A549 (cell line): ENCODE measurements at regions not wholly inside any gene's neighbourhood (a gene's known extent, or its start where the extent isn't known, plus 50 kb on each side); places are given as distances from the start of the nearest gene placed in this dataset.

Source experiments
- ATAC-seq, 2 experiments: fragments of 200-7000 bp in 1 of 2; fragments of >200 bp in 1 of 2; cut with Nextera tagmentation in 1 of 2; cut with Tn5 transposase in 1 of 2; 3 replicates each; pipeline versions ENCODE4 v1.8.0 to v1.9.1; 2018 to 2020; ENCODE audit warnings: mild to moderate bottlenecking in 1 of 2, moderate library complexity in 1 of 2
- CTCF ChIA-PET: fragments of 300-600 bp; sonication (Branson Sonifier 250); formaldehyde crosslinking; extraction: SDS; loops from one replicate; lab custom pipeline; 2021; ENCODE audit warnings: antibody characterized with exemption, inconsistent platforms; lab: Yijun Ruan, JAX
- POLR2A ChIA-PET: fragments of 350-600 bp; formaldehyde crosslinking; extraction: SDS; loops from one replicate; lab custom pipeline; 2021; ENCODE audit warnings: antibody characterized with exemption, inconsistent platforms; lab: Yijun Ruan, JAX
- DNase-seq, 2 experiments: peaks; one replicate each; pipeline versions ENCODE4 v3.0.0 to v3.0.0-alpha.2; 2011 to 2016; ENCODE audit warnings: low read depth in 1 of 2, low spot score in 1 of 2
- FAIRE-seq: peaks from 2 replicates; lab custom pipeline; 2011; peaks lifted over from hg19 to GRCh38; lab: Jason Lieb, UNC
- H3K27ac ChIP-seq, 2 experiments: fragments of >200 bp; sonication (Bioruptor Twin); formaldehyde crosslinking; 3 replicates each; pipeline ENCODE4 v1.5.1; 2016 to 2017
- H3K4me1 ChIP-seq: fragments of >200 bp; sonication (Bioruptor Twin); formaldehyde crosslinking; 3 replicates; pipeline ENCODE4 v1.6.1; 2016
- H3K4me2 ChIP-seq: fragments of >200 bp; sonication (Bioruptor Twin); formaldehyde crosslinking; 3 replicates; pipeline ENCODE4 v1.6.1; 2016
- H3K4me3 ChIP-seq: fragments of >200 bp; sonication (Bioruptor Twin); formaldehyde crosslinking; 3 replicates; pipeline ENCODE4 v1.5.1; 2016
- H3K9me3 ChIP-seq: fragments of >200 bp; sonication (Bioruptor Twin); formaldehyde crosslinking; 3 replicates; pipeline ENCODE4 v1.6.1; 2016
- CBX2 ChIP-seq: fragments of 200-600 bp; sonication (generic); IDR thresholded peaks from 2 replicates; pipeline ENCODE4 v1.6.1; 2016; ENCODE audit warnings: low read depth, mild to moderate bottlenecking, borderline replicate concordance
- CHD4 ChIP-seq: fragments of 200-600 bp; sonication (generic); IDR thresholded peaks from 2 replicates; pipeline ENCODE4 v1.6.1; 2016; ENCODE audit warnings: antibody characterized with exemption, mild to moderate bottlenecking, borderline replicate concordance
- CTCF ChIP-seq: fragments of >200 bp; sonication (Bioruptor Twin); formaldehyde crosslinking; IDR thresholded peaks from 3 replicates; pipeline ENCODE4 v1.5.1; 2016
- EHF ChIP-seq: fragments of 250-450 bp; sonication (Bioruptor Pico); IDR thresholded peaks from 2 replicates; pipeline ENCODE4 v1.5.0; 2020; ENCODE audit warnings: mild to moderate bottlenecking
- EP300 ChIP-seq, 2 experiments: fragments of >200 bp; sonication (Bioruptor Twin); formaldehyde crosslinking; IDR thresholded peaks; 2 replicates in 1 of 2; 3 replicates in 1 of 2; pipeline ENCODE4 v1.6.1; 2016 to 2017
- FOSL2 ChIP-seq, 2 experiments: fragments of 450-650 bp in 1 of 2; fragments of >200 bp in 1 of 2; sonication (Bioruptor Twin) in 1 of 2; formaldehyde crosslinking; IDR thresholded peaks; 2 replicates each; pipeline versions ENCODE4 v1.5.0 to v1.6.1; 2016 to 2020; ENCODE audit warnings: mild to moderate bottlenecking in 1 of 2, moderate library complexity in 1 of 2
- FOXS1 ChIP-seq: fragments of 250-450 bp; sonication (Bioruptor Pico); IDR thresholded peaks from 2 replicates; pipeline ENCODE4 v1.5.0; 2020; ENCODE audit warnings: mild to moderate bottlenecking, moderate library complexity
- HDAC2 ChIP-seq: fragments of 200-600 bp; sonication (generic); IDR thresholded peaks from 2 replicates; pipeline ENCODE4 v1.6.1; 2016
- HOXA7 ChIP-seq: fragments of 250-450 bp; sonication (Bioruptor Pico); IDR thresholded peaks from 2 replicates; pipeline ENCODE4 v1.5.0; 2020; ENCODE audit warnings: mild to moderate bottlenecking, moderate library complexity
- HOXB5 ChIP-seq: fragments of 250-450 bp; sonication (Bioruptor Pico); IDR thresholded peaks from 2 replicates; pipeline ENCODE4 v1.5.0; 2020; ENCODE audit warnings: mild to moderate bottlenecking, moderate library complexity
- JUN ChIP-seq, 2 experiments: fragments of >200 bp; sonication (Bioruptor Twin); formaldehyde crosslinking; IDR thresholded peaks; 2 replicates in 1 of 2; 3 replicates in 1 of 2; pipeline ENCODE4 v1.6.1; 2016 to 2017
- KDM1A ChIP-seq: fragments of 200-600 bp; sonication (generic); IDR thresholded peaks from 2 replicates; pipeline ENCODE4 v1.6.1; 2016; ENCODE audit warnings: low read depth, mild to moderate bottlenecking
- PHF8 ChIP-seq: fragments of 200-600 bp; sonication (generic); IDR thresholded peaks from 2 replicates; pipeline ENCODE4 v1.6.1; 2016; ENCODE audit warnings: low read depth, mild to moderate bottlenecking, antibody characterized with exemption, moderate library complexity, borderline replicate concordance
- RAD21 ChIP-seq, 2 experiments: fragments of >200 bp in 1 of 2; sonication (Bioruptor Twin) in 1 of 2; formaldehyde crosslinking in 1 of 2; IDR thresholded peaks in 1 of 2; conservative IDR thresholded peaks in 1 of 2; 2 replicates in 1 of 2; 3 replicates in 1 of 2; pipeline ENCODE4 v1.6.1; 2012 to 2018; ENCODE audit warnings: inconsistent platforms in 1 of 2
- RARB ChIP-seq: fragments of 250-450 bp; sonication (Bioruptor Pico); IDR thresholded peaks from 2 replicates; pipeline ENCODE4 v1.8.0; 2021; ENCODE audit warnings: mild to moderate bottlenecking, moderate library complexity
- RCOR1 ChIP-seq: fragments of 150-350 bp; IDR thresholded peaks from 2 replicates; pipeline ENCODE4 v1.6.1; 2014; ENCODE audit warnings: antibody characterized with exemption, low read length, low read depth
- RNF2 ChIP-seq: fragments of 200-600 bp; sonication (generic); IDR thresholded peaks from 2 replicates; pipeline ENCODE4 v1.6.1; 2016; ENCODE audit warnings: low read depth, mild to moderate bottlenecking, antibody characterized with exemption, moderate library complexity, borderline replicate concordance
- TFCP2L1 ChIP-seq: fragments of 250-450 bp; sonication (Bioruptor Pico); IDR thresholded peaks from 2 replicates; pipeline ENCODE4 v1.5.0; 2021; ENCODE audit warnings: mild to moderate bottlenecking
- USF2 ChIP-seq: fragments of 450-650 bp; IDR thresholded peaks from 2 replicates; pipeline ENCODE4 v1.6.1; 2014; ENCODE audit warnings: antibody characterized with exemption
- ZSCAN20 ChIP-seq: fragments of 250-450 bp; sonication (Bioruptor Pico); IDR thresholded peaks from 2 replicates; pipeline ENCODE4 v1.8.0; 2022; ENCODE audit warnings: mild to moderate bottlenecking, moderate library complexity
- WGBS: methylation state at CpG from one replicate; pipeline ENCODE4 v1.1.6; 2017; ENCODE audit errors: missing lambda C conversion rate; 5-methylcytosine and 5-hydroxymethylcytosine counted together
- TF ChIP-seq, protein P1 (sequence below): fragments of >200 bp; sonication (Bioruptor Twin); formaldehyde crosslinking; IDR thresholded peaks from 2 replicates; pipeline ENCODE4 v1.6.1; 2016
- TF ChIP-seq, protein P2 (sequence below): fragments of >200 bp; sonication (Bioruptor Twin); formaldehyde crosslinking; IDR thresholded peaks from 3 replicates; pipeline ENCODE4 v1.6.1; 2016
- TF ChIP-seq, protein P3 (sequence below): IDR thresholded peaks from 2 replicates; pipeline ENCODE4 v1.6.1; 2012
- TF ChIP-seq, protein P4 (sequence below): fragments of 250-450 bp; sonication (Bioruptor Pico); IDR thresholded peaks from 2 replicates; pipeline ENCODE4 v1.5.0; 2020; ENCODE audit warnings: low read depth, mild to moderate bottlenecking, moderate library complexity
- TF ChIP-seq, protein P5 (sequence below): fragments of 150-350 bp; IDR thresholded peaks from 2 replicates; pipeline ENCODE4 v1.6.1; 2014; ENCODE audit warnings: low read depth, mild to moderate bottlenecking, low read length

DNA sequence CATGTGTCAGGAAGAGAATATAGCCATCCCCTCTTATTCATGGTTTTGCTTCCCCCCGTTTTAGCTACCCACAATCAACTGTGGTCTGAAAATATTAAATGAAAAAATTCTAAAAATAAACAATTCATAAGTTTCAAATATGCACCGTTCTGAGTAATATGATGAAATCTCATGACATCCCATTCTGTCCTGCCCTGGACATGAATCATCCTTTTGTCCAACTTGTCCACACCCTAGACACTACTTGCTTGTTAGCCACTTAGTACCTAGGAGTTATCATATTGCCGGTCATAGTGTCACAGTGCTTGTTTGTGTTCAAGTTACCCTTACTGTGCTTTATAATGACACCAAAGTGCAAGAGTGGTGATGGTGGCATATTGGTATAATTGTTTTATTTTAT, 113.5 kb downstream of the CAAP1 start:
- Histone ChIP-seq H3K9me3 (no peaks in the 10 kb centered on the region), H3K4me3 (no peak overlapping the region), H3K4me2 (peak overlapping the region; percentile 44; the same call in 2 of the 3 replicates), H3K27ac (peak overlapping the region in 1 of 2 experiments; percentile 48; a peak in 3 of 6 replicates), H3K4me1 (no peaks in the 10 kb centered on the region)
- TF ChIP-seq ZSCAN20 (CRISPR knock-in tag) (no peak), USF2 (no peak), RARB (CRISPR knock-in tag) (no peak), PHF8 (no peak), KDM1A (no peak), CHD4 (no peak)
- TF ChIP-seq, protein P1, sequence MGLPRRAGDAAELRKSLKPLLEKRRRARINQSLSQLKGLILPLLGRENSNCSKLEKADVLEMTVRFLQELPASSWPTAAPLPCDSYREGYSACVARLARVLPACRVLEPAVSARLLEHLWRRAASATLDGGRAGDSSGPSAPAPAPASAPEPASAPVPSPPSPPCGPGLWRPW: no peak
- ATAC-seq (peak in 1 of 2 experiments; percentile 83; a peak in 2 of 6 replicates), DNase-seq (peak in 1 of 2 experiments; percentile 28), FAIRE-seq (no peak)
- POLR2A ChIA-PET: no interaction called here
- CTCF ChIA-PET: no interaction called here
- WGBS: 20% methylated on average over 3 of the region's 3 CpGs

DNA sequence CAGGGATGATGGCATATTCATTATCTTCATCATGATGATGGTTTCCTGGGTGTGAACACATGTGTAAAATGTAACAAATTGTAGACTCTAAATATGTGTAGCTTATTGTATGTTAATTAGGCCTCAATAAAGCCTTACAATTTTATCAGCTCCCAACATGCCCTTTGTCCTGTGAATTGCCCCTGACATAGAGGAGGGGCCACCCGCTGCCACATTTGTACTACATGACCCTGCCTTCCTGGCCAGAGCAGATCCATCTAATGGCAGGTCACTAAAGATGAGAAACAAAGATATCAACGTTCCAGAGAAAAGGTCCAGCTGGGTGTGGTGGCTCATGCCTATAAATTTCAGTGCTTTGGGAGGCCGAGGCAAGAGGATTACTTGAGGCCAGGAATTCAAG, 117.2 kb downstream of the CAAP1 start:
- FAIRE-seq: no peak
- no peak for ATAC-seq
- TF ChIP-seq EP300 (IDR thresholded peaks at IDR 0.05): no peak
- TF ChIP-seq, protein P2, sequence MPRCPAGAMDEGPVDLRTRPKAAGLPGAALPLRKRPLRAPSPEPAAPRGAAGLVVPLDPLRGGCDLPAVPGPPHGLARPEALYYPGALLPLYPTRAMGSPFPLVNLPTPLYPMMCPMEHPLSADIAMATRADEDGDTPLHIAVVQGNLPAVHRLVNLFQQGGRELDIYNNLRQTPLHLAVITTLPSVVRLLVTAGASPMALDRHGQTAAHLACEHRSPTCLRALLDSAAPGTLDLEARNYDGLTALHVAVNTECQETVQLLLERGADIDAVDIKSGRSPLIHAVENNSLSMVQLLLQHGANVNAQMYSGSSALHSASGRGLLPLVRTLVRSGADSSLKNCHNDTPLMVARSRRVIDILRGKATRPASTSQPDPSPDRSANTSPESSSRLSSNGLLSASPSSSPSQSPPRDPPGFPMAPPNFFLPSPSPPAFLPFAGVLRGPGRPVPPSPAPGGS: no peak
- TF ChIP-seq RCOR1: no peak
- no peak for TF ChIP-seq CBX2
- TF ChIP-seq RNF2: no peak
- TF ChIP-seq, protein P3, sequence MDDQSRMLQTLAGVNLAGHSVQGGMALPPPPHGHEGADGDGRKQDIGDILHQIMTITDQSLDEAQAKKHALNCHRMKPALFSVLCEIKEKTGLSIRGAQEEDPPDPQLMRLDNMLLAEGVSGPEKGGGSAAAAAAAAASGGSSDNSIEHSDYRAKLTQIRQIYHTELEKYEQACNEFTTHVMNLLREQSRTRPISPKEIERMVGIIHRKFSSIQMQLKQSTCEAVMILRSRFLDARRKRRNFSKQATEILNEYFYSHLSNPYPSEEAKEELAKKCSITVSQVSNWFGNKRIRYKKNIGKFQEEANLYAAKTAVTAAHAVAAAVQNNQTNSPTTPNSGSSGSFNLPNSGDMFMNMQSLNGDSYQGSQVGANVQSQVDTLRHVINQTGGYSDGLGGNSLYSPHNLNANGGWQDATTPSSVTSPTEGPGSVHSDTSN: no peak
- TF ChIP-seq, protein P4, sequence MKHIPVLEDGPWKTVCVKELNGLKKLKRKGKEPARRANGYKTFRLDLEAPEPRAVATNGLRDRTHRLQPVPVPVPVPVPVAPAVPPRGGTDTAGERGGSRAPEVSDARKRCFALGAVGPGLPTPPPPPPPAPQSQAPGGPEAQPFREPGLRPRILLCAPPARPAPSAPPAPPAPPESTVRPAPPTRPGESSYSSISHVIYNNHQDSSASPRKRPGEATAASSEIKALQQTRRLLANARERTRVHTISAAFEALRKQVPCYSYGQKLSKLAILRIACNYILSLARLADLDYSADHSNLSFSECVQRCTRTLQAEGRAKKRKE: no peak
- TF ChIP-seq HDAC2: no peak

DNA sequence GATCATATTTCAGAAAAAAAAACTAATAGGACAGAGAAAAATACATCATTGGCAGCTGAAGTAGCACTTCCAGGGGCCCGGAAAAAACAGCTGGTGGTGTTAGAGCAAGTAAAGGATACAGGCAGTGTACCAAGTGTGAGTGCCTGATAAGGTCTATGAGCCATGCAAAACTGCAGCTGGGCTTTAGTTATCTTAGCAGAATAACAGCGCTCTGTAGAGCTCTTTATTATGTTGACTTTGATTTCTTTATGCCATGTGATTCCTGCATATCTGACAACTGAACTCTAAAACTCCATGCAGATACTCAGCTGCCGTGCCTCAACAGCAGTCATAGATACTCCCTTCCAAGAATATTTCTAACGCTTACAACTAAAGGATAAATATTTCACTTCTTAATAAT, 119.5 kb downstream of the CAAP1 start:
- no peak overlapping the region for H3K4me3 ChIP-seq
- 68% methylated on average over 4 of the region's 4 CpGs for WGBS
- POLR2A ChIA-PET: no interaction called here
- CTCF ChIA-PET: no interaction called here
- no peaks in the 10 kb centered on the region for H3K9me3 ChIP-seq
- DNase-seq (no peak), ATAC-seq (no peak), FAIRE-seq (no peak)
- H3K4me2 ChIP-seq: no peak overlapping the region
- H3K4me1 ChIP-seq: no peaks in the 10 kb centered on the region
- H3K27ac ChIP-seq: no peak overlapping the region
- no peak for TF ChIP-seq EHF (CRISPR knock-in tag)
- no peak for TF ChIP-seq HOXA7
- TF ChIP-seq JUN (IDR thresholded peaks at IDR 0.05): no peak
- TF ChIP-seq CTCF: no peak
- TF ChIP-seq FOXS1 (CRISPR knock-in tag): no peak
- no peak for TF ChIP-seq RAD21 (conservative IDR thresholded peaks at IDR 0.05 in 1 of 2, IDR thresholded peaks at IDR 0.05 in 1 of 2)
- no peak for TF ChIP-seq CBX2
- no peak for TF ChIP-seq TFCP2L1
- TF ChIP-seq, protein P1: no peak
- TF ChIP-seq, protein P5, sequence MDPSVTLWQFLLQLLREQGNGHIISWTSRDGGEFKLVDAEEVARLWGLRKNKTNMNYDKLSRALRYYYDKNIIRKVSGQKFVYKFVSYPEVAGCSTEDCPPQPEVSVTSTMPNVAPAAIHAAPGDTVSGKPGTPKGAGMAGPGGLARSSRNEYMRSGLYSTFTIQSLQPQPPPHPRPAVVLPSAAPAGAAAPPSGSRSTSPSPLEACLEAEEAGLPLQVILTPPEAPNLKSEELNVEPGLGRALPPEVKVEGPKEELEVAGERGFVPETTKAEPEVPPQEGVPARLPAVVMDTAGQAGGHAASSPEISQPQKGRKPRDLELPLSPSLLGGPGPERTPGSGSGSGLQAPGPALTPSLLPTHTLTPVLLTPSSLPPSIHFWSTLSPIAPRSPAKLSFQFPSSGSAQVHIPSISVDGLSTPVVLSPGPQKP: no peak
- TF ChIP-seq ZSCAN20 (CRISPR knock-in tag): no peak
- TF ChIP-seq FOSL2 (IDR thresholded peaks at IDR 0.05): no peak
- no peak for TF ChIP-seq FOSL2 (CRISPR knock-in tag; IDR thresholded peaks at IDR 0.05)
- TF ChIP-seq HOXB5 (CRISPR knock-in tag): no peak

More for the DNA sequence above, 117.2 kb downstream of the CAAP1 start:
- no peak for DNase-seq
- no peak overlapping the region for H3K27ac ChIP-seq
- 23% methylated on average over 3 of the region's 3 CpGs for WGBS
- POLR2A ChIA-PET: no interaction called here
- CTCF ChIA-PET: no interaction called here
- H3K4me1 ChIP-seq: no peaks in the 10 kb centered on the region
- no peaks in the 10 kb centered on the region for H3K9me3 ChIP-seq
- H3K4me3 ChIP-seq: no peak overlapping the region
- H3K4me2 ChIP-seq: no peak overlapping the region
